IMR-90 (cell line): ENCODE measurements at regions not wholly inside any gene's neighbourhood (a gene's known extent, or its start where the extent isn't known, plus 50 kb on each side); places are given as distances from the start of the nearest gene placed in this dataset.

Experiments
- BHLHE40 ChIP-seq: fragments of 150-350 bp; IDR thresholded peaks from 2 replicates; pipeline ENCODE4 v1.6.1; 2016; ENCODE audit warnings: mild to moderate bottlenecking, low read depth, low read length
- CTCF ChIP-seq: conservative IDR thresholded peaks from 2 replicates; pipeline ENCODE4 v1.5.1; 2012; ENCODE audit warnings: mild to moderate bottlenecking, low read depth, low read length, improper control_type of control experiment
- POLR2A ChIP-seq: IDR thresholded peaks from 2 replicates; pipeline ENCODE4 v1.6.1; 2012; ENCODE audit warnings: mild to moderate bottlenecking, low read depth, low read length
- TF ChIP-seq, protein P1 (sequence below): fragments of 150-350 bp; IDR thresholded peaks from 2 replicates; pipeline ENCODE4 v1.6.1; 2017; ENCODE audit warnings: mild to moderate bottlenecking, antibody characterized with exemption, low read length, low read depth

DNA sequence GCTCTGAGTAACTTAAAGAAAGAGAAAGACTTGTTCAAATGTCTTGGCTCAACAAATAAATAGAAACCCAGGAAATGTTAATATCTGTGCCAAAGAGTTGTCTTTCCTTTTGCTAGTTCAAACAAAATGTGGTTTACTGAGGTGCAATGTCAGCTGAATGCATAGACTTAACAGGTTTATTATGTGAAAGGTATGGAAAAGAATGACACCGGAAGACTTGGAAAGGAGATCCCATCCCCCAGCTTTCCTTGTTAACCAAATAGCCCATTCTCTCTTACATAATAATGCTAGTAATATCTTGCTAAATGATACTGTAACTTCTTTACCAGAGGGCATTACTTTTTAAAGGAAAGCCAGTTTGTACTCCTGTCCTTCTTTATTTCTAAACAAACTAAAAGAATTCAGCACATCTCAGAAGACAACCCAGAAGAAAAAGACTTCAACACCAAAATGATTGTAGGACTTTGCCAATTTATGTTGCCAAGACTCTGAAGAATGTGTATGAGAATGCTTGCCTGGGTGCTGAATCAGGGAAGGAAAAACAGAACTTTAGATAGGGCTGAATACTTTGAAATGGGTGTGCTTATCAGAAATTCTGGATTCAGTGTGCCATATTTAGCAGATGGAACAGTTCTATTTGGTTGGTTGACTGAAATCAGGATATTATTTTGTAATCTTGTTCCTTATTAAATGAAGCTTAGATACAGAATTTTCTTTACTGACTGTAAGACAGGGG is 344.1 kb downstream of the TMEM38B start:
- TF ChIP-seq CTCF, result no peak
- TF ChIP-seq, protein P1, sequence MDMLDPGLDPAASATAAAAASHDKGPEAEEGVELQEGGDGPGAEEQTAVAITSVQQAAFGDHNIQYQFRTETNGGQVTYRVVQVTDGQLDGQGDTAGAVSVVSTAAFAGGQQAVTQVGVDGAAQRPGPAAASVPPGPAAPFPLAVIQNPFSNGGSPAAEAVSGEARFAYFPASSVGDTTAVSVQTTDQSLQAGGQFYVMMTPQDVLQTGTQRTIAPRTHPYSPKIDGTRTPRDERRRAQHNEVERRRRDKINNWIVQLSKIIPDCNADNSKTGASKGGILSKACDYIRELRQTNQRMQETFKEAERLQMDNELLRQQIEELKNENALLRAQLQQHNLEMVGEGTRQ, result no peak
- no peak for TF ChIP-seq POLR2A
- TF ChIP-seq BHLHE40, result no peak
